Activated gamma-delta T cell treated with anti-CD3 and anti-CD28 coated beads, Interleukin-2, amount 50 U/mL, for 16 hours (primary cell): ENCODE measurements at regions not wholly inside any gene's neighbourhood (a gene's known extent, or its start where the extent isn't known, plus 50 kb on each side); places are given as distances from the start of the nearest gene placed in this dataset.
"Not testable (repeated sequence)": the region's sequence is repeated elsewhere in the genome, so short reads cannot be mapped to it uniquely, and the experiment has no call there.

Source experiments
- DNase-seq: peaks from one replicate; pipeline ENCODE4 v3.0.0-alpha.2; 2020; ENCODE audit warnings: low read depth

DNA sequence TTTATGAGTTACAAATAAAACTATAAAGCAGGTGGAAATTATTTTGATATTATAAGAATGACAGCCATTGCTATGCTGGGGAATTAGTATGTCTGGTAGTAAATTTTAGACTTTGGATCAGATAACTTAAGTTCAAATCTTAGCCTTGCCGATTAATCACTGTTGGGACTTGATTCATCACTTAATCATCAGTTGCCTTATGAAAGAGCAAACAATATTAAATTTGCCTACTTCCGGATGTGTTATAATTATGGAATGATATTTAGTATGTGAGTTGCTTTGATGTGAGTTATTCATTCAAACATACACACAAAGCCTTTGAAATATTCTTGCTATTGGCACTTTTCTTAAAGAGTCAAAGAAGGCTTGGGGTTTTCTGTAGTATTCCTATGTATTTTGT lies 717.7 kb downstream of the BRINP1 start:
- no peak for DNase-seq

DNA sequence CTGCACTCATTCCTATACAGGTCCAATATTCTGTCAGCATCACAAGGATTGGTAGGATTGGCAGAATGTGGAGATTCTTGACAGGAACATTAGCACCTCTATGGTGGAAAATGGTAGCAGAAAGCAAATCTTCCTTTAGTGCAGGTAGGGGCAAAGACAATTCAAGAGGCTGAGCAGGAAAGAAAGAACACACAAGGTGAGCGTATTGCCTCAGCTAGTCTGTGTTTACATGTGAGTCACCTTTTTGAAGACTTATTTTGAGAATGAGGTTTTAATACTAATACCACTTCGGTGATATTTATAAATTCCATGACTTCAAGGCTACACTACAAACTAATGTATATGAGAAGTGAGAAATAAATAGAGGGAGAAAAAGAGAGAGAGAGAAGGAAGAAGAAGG lies 717.0 kb downstream of the BRINP1 start:
- DNase-seq: no peak

DNA sequence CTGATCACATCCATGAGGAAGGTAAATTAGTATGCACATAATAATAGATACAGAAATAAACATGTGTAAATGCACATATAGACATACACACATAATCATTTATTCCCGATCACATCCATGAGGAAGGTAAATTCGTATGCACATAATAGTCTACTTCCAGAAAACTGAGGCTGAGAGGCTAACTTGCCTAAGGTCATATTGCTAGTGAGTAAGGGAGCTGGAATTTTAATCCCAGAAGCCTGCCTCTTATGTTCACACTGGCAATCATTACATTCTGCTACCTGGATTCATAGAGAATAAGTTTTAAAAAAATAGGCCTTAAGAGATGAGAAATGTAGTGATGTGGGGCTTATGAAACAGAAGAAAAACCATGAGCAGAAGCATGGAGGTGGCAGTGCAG lies 716.3 kb downstream of the BRINP1 start:
- DNase-seq: no peak

DNA sequence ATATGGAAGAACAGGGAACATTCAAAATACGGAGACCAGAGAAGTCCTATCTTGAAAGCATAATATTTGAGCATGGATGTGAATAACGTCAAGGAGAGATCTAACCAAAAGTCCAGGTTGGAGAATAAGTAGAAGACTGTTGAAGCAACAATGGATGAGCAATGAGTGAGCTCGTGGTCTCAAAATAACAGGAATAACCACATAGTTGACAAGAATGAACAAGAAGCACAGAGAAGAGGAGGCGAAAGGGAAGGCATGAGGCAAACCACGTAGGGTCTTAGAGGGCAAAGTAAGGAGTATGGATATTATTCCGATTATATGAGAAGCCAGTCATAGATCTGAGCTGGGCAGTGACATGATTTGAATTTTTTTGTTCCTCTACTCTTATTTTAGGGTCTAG lies 710.2 kb downstream of the BRINP1 start:
- no peak for DNase-seq

DNA sequence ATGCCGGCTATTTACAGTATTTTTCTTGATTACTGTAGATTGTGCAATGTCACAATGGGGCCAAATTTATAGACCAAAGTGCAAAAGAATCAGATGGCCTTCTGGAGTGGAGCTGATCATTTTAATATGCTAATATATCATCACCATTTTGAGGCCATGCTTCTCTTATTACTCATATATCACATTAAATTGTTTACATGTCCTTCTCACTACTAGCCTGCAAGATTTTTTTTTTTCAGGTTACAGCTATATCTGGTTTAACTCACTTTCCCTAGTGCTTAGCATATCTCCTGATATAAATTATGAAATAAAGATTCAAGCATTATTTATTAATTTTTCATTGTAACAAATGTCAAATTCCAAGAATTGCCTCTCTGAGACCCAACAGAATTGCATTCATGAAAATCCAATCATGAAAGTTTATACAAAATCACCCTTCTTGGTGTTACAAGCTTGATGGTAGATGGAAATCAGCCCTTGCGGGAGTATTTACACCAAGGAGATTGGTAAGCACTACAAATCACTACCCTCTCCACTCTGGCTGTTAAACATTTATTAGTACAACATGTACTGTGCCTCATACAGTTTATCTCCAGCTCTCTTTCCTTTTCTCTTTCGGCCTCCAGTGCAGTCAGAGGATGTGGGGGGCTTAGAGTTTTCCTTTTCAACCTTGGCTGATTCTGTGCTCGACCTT lies 703.9 kb downstream of the BRINP1 start:
- no peak for DNase-seq

DNA sequence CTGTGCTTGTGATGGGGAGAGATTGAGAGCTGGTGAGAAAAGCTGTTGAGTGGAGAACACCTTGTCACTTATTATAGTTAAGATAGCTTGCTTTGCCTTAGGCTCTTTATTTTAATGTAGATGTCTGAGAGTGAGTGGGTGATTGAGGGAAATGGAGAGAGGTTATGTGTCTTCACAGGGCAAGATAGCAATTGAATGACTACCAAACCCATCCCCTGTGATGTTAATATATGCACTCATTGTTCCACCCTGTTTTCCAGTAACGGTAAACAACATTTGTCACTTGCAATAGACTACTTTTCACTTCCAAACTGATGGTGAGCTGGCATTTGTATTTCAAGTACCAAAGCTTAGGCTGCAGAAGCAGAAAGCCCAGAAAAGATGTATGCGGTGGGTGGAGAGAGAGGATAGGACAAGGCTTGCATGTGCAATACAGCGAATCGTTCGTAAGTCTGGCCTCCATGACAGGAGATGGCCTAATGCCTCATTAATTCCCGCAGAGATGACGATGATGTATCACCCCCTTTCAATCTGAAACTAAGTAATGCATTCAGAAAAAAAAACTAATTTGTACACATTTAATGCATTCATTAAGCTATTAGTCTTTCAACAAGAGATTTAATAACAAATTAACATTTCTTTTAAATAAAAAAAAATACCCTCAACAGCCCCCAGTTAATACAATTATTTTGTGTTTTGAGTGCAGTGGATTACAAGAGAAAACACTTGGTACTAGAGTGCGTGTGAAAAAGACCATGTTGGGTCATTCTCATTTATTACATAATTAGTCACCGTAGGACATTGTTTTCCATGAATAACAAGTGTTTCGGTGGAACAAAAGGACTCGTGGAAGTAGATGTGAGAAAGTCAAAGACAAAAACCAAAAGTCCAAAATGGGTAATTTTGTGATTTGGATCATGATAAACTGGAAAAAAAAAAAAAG lies 699.0 kb downstream of the BRINP1 start:
- DNase-seq: no peak

DNA sequence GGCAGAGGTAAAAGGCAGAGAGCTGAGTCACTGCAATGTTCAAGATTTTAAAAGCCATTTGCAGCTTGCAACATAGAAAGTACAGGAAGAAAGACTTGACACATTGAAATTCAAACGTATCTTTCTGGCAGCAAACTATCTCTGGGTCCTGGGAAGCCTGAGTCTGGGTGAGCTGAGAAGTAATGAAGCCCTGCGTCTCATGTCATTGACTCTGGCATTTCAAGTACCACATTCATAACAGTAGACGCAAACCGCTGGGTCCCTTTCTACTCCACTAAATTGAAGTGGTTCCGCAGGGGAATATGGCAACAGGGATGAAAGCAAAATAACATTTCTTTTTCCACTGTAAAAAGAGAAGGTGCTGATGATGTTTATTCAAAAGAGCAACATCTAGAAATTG lies 694.3 kb downstream of the BRINP1 start:
- DNase-seq: no peak

DNA sequence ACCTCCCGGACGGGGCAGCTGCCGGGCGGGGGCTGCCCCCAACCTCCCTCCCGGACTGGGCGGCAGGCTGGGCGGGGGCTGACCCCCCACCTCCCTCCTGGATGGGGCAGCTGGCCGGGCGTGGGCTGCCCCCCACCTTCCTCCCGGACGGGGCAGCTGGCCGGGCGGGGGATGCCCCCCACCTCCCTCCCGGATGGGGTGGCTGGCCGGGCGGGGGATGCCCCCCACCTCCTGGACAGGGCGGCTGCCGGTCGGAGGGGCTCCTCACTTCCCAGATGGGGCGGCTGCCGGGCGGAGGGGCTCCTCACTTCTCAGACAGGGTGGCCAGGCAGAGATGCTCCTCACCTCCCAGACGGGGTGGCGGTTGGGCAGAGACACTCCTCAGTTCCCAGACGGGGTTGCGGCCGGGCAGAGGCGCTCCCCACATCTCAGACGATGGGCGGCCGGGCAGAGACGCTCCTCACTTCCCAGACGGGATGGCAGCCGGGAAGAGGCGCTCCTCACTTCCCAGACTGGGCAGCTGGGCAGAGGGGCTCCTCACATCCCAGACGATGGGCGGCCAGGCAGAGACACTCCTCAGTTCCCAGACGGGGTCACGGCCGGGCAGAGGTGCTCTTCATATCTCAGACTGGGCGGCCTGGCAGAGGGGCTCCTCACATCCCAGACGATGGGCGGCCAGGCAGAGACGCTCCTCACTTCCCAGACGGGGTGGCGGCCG lies 691.1 kb downstream of the BRINP1 start:
- DNase-seq: not testable (repeated sequence)

DNA sequence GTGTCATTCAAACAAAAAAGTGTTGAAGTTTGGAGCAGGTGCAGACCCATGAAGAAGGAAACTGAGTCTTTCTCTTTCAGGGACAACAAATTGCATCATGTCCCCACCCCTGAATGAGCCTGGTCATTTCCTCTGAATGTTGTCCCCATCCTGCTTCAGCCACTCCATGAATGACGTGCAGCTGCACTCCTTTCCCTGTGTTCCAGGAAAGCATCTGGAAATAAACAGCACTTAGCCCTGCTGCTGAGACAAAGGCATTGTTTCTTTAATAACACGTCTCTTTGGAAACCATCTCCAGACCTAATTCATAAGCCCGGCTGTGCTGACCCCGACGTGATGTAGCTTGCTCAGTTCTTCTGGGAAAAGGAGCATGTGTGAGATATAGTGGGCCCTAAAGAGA lies 682.3 kb downstream of the BRINP1 start:
- DNase-seq: no peak

DNA sequence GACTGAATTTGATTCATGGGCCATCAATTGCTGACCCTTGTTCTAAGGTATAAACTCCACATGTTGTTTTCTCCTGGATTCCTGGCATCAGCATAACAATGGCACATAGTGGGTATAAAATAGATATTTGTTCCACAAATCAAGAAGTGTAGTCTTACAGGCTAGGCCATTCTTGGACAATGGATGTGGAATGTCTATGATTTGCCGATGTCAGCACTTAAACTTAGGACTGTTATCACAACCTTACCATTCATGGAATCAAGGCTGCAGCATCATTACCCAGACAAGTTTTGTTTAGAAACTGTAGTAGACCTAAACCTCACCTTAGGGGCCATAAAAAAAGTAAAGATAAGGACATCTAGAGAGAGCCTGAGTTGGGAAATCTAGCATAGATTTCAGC lies 680.0 kb downstream of the BRINP1 start:
- DNase-seq: no peak

DNA sequence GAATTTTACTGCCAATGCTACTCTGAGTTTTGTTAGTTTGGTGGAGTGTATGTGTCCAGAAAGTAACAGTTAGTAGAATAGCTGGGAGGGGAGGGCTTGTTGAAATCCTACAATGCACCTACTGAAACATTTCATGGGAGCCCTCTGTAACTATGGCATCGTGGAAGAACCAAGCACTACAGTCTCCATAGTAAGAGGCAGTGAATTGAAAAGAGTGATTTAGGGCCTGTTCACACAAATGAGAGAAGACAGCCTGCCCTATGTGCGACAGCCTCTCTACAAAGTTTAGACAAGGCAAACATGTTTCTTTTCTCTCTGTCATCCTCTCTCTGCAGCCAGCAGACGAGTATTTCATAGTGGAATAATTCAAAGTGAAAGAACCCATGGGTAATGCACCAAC lies 676.6 kb downstream of the BRINP1 start:
- DNase-seq: no peak

DNA sequence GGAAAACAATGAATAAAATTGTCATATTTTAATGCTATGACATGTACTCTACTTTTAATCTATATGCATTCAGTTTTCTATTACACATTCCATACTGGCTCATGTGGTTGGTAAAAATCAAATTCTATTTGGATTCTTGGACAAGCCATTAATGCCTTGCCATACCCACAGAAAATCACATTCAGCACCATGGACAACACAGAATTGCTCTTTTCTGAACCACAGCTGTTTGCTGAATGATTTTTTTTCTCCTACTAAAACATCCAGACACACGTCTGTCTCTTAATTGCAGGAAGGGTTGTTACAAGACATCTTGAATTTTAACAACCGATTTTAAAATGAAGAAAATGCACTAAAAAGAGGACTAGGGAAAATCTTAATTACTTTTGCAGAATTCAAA lies 675.6 kb downstream of the BRINP1 start:
- no peak for DNase-seq

DNA sequence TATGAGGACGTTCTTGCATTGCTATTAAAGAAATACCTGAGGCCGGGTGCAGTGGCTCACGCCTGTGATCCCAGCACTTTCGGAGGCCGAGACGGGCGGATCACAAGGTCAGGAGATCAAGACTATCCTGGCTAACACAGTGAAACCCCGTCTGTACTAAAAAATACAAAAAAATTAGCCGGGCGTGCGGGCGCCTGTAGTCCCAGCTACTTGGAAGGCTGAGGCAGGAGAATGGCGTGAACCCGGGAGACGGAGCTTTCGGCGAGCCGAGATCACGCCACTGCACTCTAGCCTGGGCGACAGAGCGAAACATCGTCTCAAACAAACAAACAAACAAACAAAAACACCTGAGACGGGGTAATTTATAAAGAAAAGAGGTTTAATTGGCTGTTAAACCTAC lies 674.0 kb downstream of the BRINP1 start:
- not testable (repeated sequence) for DNase-seq

DNA sequence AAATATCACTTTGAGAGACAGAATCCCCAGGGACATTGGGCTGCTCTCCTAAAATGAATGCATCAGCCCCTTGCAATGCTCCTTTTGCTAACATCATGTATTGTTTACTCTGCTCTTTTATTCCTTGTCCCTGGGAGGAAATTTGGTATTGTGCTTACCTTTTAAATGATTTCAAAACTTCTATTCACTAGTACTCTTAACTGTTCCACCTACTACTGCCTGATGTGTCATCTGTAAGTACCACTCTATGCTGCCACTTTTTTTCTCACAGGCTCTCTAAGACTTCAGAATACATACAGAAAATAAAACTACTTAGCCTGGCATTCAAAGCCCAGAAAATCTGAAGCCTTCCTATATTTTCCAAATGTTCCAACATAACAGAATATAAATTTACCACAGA lies 667.2 kb downstream of the BRINP1 start:
- no peak for DNase-seq

DNA sequence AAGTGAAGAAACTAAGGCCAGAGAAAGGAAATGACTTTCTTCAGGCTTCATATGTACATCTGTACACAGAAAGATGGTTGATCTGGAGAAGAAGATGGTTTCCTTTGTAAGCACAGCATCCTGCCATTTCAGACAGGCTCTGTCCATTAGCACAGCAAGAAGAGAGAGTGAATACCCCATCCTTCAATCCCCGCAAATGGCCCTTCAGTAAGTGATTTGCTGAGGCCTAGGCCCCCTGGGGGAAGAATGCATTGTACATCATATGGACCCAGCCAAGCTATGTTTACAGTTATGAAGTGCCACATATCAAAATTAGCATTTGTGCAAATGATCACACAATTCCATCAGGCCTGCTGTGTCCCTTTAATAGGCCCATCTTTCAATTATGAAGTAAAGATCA lies 657.4 kb downstream of the BRINP1 start:
- no peak for DNase-seq

DNA sequence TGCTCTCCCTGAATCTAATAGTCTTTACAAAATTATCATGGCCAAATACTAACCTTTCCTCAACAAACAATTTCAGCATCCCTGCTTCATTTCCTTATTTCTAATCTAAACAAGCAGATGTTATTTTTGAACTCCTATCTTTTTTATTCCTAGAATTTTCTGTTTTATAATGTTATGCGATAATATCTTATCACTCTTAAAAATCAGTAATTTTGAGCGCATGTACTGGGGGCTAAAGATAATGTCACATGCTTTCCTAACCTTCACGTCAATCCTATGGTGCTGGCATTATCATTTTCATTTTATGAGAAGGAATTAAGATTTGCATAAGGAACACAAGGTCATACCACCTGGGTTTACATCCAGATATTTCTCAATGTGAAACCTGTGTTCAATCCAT lies 648.0 kb downstream of the BRINP1 start:
- DNase-seq: no peak

DNA sequence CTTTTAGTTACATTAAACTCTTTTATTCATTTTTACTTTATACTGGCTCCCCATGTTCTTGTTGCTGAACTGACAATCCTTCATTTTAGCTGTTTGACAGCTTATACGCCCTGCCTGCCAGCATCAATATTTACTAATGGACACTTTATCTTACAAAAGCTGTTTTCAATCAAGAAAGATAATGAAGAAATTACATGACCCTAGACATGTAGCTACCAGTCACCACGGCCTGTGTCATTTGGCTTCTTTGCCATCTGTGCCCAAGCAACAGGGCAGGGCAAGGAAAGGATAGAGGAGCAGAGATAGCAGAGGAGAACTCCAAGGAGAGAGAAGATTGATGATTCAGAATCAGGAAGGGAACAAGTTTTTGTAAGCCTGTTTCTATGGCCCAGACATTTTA lies 647.3 kb downstream of the BRINP1 start:
- DNase-seq: no peak

DNA sequence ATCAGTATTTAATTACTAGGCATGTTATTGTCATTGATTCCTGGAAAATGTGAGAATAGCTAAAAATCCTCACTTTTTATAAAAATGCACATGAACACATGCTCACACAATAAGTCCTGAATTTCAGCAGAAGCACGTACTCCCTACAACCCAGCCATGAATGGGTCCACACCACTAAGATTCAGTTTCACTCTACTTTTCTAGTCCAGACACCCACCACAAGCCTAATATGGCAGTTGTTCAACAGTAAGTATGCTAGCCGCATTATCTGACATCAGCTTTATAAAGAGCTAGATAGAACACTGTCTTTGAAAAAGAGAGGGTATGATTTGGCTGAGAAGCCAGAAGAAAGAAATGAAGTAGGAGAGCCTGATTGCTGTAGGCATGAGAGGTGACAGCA lies 639.3 kb downstream of the BRINP1 start:
- DNase-seq: no peak

DNA sequence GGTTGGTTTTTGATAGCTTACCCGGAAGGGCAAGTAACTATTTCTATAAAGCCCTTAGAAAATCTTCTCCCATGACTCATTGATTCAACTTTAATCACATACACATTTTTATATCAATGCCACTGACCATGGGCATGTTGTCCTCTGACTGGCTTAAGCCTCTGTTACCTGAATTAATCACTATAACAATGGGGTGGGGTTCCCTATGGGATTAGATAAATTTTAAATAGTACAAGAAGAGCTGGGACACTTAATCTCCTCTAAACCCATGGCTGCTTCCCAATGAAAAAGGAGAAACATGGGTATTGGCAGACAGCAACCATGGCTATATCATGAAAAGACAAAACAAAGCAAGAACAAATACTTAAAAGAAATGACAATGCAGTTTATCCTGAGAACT lies 636.2 kb downstream of the BRINP1 start:
- no peak for DNase-seq

DNA sequence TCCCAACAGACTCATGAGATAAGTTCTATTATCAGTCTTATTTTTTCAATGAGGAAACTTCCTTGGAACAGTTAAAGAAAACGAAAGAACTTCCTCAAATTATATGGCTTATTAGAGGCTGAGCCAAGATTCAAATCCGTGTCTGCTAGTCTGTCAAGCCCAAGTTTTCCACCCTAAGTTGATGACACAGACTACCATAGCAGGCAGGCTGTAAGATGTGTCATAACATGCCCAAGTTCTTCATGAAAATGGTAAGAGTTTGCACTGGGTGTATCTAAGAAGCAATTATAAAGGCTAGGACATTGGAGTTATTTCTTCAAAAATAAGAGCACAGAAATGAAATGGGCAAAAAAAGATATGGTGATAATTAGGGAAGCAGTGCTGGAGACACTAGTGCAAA lies 634.5 kb downstream of the BRINP1 start:
- no peak for DNase-seq

DNA sequence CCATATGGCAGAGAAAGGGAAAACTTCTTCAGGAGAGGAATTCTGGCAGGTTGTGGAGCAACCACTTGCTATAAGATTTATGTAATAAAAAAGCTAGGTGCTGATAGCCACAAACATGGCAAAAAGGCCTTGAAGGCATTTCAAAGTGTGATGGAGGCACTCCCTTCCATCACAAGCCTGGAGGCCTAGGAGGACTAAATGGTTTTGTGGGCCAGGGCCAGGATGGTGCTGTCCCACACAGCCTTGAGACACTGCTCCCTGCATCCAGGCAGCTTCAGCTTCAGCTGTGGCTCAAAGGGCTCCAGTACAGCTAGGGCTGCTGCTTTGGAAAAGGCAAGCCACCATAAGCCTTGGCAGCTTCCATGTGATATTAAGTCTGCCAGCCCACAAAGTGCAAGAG lies 632.8 kb downstream of the BRINP1 start:
- no peak for DNase-seq

DNA sequence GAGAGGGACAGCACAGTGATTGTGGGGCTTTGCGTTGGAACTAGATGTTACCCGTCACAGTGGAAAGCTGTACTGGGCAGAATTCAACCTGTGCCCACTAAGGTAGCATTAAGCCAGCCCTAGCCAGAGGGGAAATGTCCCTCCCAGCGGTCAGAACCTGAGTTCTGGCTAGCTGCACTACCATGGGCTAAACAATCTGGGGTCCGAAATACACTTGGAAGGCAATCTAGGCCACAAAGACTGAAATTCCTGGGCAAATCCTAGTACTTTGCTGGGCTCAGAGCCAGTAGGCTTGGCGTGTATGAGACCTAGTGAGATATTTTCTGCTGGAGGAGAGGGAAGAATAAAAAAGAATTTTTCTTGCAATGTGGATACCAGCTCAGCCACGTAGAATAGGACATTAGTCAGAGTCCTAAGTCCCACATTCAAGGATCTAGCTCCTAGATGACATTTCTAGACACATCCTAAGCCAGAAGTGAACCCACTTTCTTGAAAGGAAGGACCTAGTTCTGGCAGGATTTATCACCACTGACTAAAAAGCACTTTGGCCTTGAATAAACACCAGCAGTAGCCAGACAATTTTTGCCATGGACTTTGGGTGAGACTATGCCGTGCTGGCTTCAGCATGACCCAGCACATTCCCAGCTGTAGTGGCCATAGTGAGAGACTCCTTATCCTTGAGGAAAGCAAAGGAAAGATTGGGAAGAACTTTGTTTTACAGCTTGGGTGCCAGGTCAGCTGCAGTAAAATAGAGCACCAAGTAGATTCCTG lies 618.0 kb downstream of the BRINP1 start:
- DNase-seq: no peak
